H1 (cell line): ENCODE measurements at regions not wholly inside any gene's neighbourhood (a gene's known extent, or its start where the extent isn't known, plus 50 kb on each side); places are given as distances from the start of the nearest gene placed in this dataset.

ENCODE experiments used
- BCL11A ChIP-seq, 2 experiments: IDR thresholded peaks; one replicate each; pipeline ENCODE4 v1.6.1; 2011; ENCODE audit warnings: low read depth in 2 of 2, low read length in 2 of 2, mild to moderate bottlenecking in 2 of 2
- CBX5 ChIP-seq: fragments of 300-800, 300-1000 bp; sonication (generic); IDR thresholded peaks from 2 replicates; pipeline ENCODE4 v1.7.1; 2016; ENCODE audit warnings: antibody characterized with exemption, low read length, low read depth
- CEBPB ChIP-seq: IDR thresholded peaks from 2 replicates; pipeline ENCODE4 v1.6.1; 2012; ENCODE audit warnings: low read depth, low read length
- CHD1 ChIP-seq: IDR thresholded peaks from 2 replicates; pipeline ENCODE4 v1.6.1; 2012; ENCODE audit warnings: low read depth, low read length, improper control_type of control experiment
- CHD2 ChIP-seq: IDR thresholded peaks from 2 replicates; pipeline ENCODE4 v1.6.1; 2012; ENCODE audit warnings: low read length, improper control_type of control experiment
- POLR2A ChIP-seq, 2 experiments: IDR thresholded peaks; 1 replicate in 1 of 2; 2 replicates in 1 of 2; pipeline ENCODE4 v1.6.1; 2011; ENCODE audit warnings: low read depth in 2 of 2, low read length in 2 of 2, mild to moderate bottlenecking in 2 of 2; ENCODE audit errors: control extremely low read depth in 1 of 2
- POLR2AphosphoS5 ChIP-seq: IDR thresholded peaks from 2 replicates; pipeline ENCODE4 v1.6.1; 2011; ENCODE audit warnings: low read depth, low read length
- SP4 ChIP-seq: IDR thresholded peaks from 2 replicates; pipeline ENCODE4 v1.6.1; 2012; ENCODE audit warnings: low read length, inconsistent platforms
- SRF ChIP-seq: IDR thresholded peaks from 2 replicates; pipeline ENCODE4 v1.6.1; 2011; ENCODE audit warnings: mild to moderate bottlenecking, low read depth, low read length, moderate library complexity
- SUZ12 ChIP-seq: fragments of 200-600 bp; sonication (generic); IDR thresholded peaks from 2 replicates; pipeline ENCODE4 v1.6.1; 2012; ENCODE audit warnings: mild to moderate bottlenecking, inconsistent platforms, low read length, moderate library complexity, mixed read lengths
- YY1 ChIP-seq: IDR thresholded peaks from 2 replicates; pipeline ENCODE4 v1.6.1; 2011; ENCODE audit warnings: low read depth, mild to moderate bottlenecking, low read length
- ZNF274 ChIP-seq: IDR thresholded peaks from 2 replicates; pipeline ENCODE4 v1.7.0; 2012; ENCODE audit warnings: low read length, borderline replicate concordance; ENCODE audit errors: extremely low read depth
- TF ChIP-seq, protein P1 (sequence below), 3 experiments: IDR thresholded peaks; 1 replicate in 2 of 3; 2 replicates in 1 of 3; pipeline versions ENCODE4 v1.5.1 to v1.6.1; 2011; ENCODE audit warnings: low read length in 3 of 3, mild to moderate bottlenecking in 3 of 3, inconsistent platforms in 2 of 3, low read depth in 1 of 3, moderate library complexity in 1 of 3; ENCODE audit not compliant: insufficient read depth in 1 of 3; ENCODE audit errors: control extremely low read depth in 1 of 3
- TF ChIP-seq, protein P2 (sequence below): IDR thresholded peaks from 2 replicates; pipeline ENCODE4 v1.6.1; 2011; ENCODE audit warnings: low read length, improper control_type of control experiment

DNA sequence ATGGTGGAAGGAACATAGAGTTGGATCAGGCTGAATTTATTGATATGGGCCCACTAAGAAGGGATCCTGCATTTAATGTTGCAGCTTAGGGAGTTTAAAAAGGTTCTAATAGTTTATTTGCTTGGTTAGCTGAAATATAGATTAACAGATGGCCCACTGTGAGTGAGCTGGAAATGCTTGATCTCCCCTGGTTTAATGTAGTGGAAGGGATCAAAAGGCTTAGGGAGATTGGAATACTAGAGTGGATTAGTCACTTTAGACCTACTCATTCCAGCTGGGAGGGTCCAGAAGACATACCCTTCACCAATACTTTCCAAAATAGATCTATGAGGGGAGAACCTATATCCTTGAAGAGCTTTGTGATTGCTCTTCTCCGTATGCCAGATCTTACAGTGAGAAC, 130.1 kb upstream of the ZC3H12C start:
- TF ChIP-seq POLR2A (IDR thresholded peaks at IDR 0.05; ENCODE audit: control extremely low read depth in 1 of 2, low read depth in 2 of 2, low read length in 2 of 2): no peak
- TF ChIP-seq YY1: no peak
- no peak for TF ChIP-seq CHD1
- TF ChIP-seq, protein P1, sequence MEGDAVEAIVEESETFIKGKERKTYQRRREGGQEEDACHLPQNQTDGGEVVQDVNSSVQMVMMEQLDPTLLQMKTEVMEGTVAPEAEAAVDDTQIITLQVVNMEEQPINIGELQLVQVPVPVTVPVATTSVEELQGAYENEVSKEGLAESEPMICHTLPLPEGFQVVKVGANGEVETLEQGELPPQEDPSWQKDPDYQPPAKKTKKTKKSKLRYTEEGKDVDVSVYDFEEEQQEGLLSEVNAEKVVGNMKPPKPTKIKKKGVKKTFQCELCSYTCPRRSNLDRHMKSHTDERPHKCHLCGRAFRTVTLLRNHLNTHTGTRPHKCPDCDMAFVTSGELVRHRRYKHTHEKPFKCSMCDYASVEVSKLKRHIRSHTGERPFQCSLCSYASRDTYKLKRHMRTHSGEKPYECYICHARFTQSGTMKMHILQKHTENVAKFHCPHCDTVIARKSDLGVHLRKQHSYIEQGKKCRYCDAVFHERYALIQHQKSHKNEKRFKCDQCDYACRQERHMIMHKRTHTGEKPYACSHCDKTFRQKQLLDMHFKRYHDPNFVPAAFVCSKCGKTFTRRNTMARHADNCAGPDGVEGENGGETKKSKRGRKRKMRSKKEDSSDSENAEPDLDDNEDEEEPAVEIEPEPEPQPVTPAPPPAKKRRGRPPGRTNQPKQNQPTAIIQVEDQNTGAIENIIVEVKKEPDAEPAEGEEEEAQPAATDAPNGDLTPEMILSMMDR (IDR thresholded peaks at IDR 0.05; ENCODE audit: control extremely low read depth in 1 of 3, insufficient read depth in 1 of 3, low read depth in 1 of 3, low read length in 3 of 3): no peak
- TF ChIP-seq CBX5: no peak
- TF ChIP-seq SP4: no peak
- TF ChIP-seq ZNF274: no peak
- no peak for TF ChIP-seq POLR2AphosphoS5
- TF ChIP-seq SRF: no peak
- TF ChIP-seq, protein P2, sequence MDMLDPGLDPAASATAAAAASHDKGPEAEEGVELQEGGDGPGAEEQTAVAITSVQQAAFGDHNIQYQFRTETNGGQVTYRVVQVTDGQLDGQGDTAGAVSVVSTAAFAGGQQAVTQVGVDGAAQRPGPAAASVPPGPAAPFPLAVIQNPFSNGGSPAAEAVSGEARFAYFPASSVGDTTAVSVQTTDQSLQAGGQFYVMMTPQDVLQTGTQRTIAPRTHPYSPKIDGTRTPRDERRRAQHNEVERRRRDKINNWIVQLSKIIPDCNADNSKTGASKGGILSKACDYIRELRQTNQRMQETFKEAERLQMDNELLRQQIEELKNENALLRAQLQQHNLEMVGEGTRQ: no peak
- no peak for TF ChIP-seq CEBPB
- no peak for TF ChIP-seq BCL11A (IDR thresholded peaks at IDR 0.05; ENCODE audit: low read depth in 2 of 2, low read length in 2 of 2)
- no peak for TF ChIP-seq SUZ12
- TF ChIP-seq CHD2: no peak
